ENCODE measurements at regions not wholly inside any gene's neighbourhood (a gene's known extent, or its start where the extent isn't known, plus 50 kb on each side); places are given as distances from the start of the nearest gene placed in this dataset.

GRCh38 chr20:40962733-40963504 is 65.7 kb upstream of the TOP1 start (continued):
- TF ChIP-seq ZNF841 (CRISPR knock-in tag; IDR thresholded peaks at IDR 0.05; ENCODE audit: borderline replicate concordance) (no peak), ZFP90 (CRISPR knock-in tag; IDR thresholded peaks at IDR 0.05; ENCODE audit: borderline replicate concordance) (no peak), HNRNPH1 (optimal IDR thresholded peaks at IDR 0.05; ENCODE audit: low read depth, low read length) (no peak), SMAD3 (CRISPR knock-in tag; IDR thresholded peaks at IDR 0.05) (no peak), MIER3 (CRISPR knock-in tag; IDR thresholded peaks at IDR 0.05; ENCODE audit: borderline replicate concordance) (peak; percentile 31; the same call in 1 of the 2 replicates), ZSCAN31 (CRISPR knock-in tag; IDR thresholded peaks at IDR 0.05; ENCODE audit: low read depth) (0 out of 2 replicates have a peak, but pooled peaks have one; percentile 34), ARHGAP35 (CRISPR knock-in tag; IDR thresholded peaks at IDR 0.05; ENCODE audit: borderline replicate concordance) (0 out of 2 replicates have a peak, but pooled peaks have one; percentile 51), MYC (CRISPR knock-in tag; IDR thresholded peaks at IDR 0.05; ENCODE audit: borderline replicate concordance) (0 out of 2 replicates have a peak, but pooled peaks have one; percentile 2), PCBP1 (IDR thresholded peaks at IDR 0.05; ENCODE audit: borderline replicate concordance, low read depth, low read length) (no peak), ZHX2 (IDR thresholded peaks at IDR 0.05; ENCODE audit: low read depth) (no peak), ZHX2 (CRISPR knock-in tag; IDR thresholded peaks at IDR 0.05; ENCODE audit: borderline replicate concordance) (no peak), ZNF407 (CRISPR knock-in tag; IDR thresholded peaks at IDR 0.05; ENCODE audit: not compliant biosample characterization) (peak; percentile 29), TMF1 (CRISPR knock-in tag; IDR thresholded peaks at IDR 0.05; ENCODE audit: low read depth) (no peak), MAX (IDR thresholded peaks at IDR 0.05) (peak; percentile 30; the same call in 1 of the 2 replicates), KLF9 (CRISPR knock-in tag; IDR thresholded peaks at IDR 0.05; ENCODE audit: low read depth) (no peak)
